Activated T-helper 17 cell treated with anti-CD3 and anti-CD28 coated beads, Interleukin-2, amount 50 U/mL, for 72 hours (primary cell): ENCODE measurements at regions not wholly inside any gene's neighbourhood (a gene's known extent, or its start where the extent isn't known, plus 50 kb on each side); places are given as distances from the start of the nearest gene placed in this dataset.

Experiments
- ATAC-seq: fragments of 150-1000 bp; cut with Tn5 transposase; replicated peaks from 2 replicates; pipeline ENCODE4 v1.10.0; 2021; ENCODE audit warnings: mild to moderate bottlenecking, moderate library complexity
- H3K27ac Mint-ChIP-seq: one replicate; pipeline ENCODE4 v1.8.0; 2022; ENCODE audit warnings: mixed read lengths
- H3K27me3 Mint-ChIP-seq: one replicate; pipeline ENCODE4 v1.8.0; 2022; ENCODE audit warnings: mixed read lengths
- H3K36me3 Mint-ChIP-seq: one replicate; pipeline ENCODE4 v1.8.0; 2022; ENCODE audit warnings: low read depth, mild to moderate bottlenecking, mixed read lengths
- H3K4me1 Mint-ChIP-seq: one replicate; pipeline ENCODE4 v1.8.0; 2022; ENCODE audit warnings: mixed read lengths
- H3K4me3 Mint-ChIP-seq: one replicate; pipeline ENCODE4 v1.8.0; 2022; ENCODE audit warnings: mild to moderate bottlenecking, mixed read lengths
- H3K9me3 Mint-ChIP-seq: one replicate; pipeline ENCODE4 v1.8.0; 2022; ENCODE audit warnings: mixed read lengths

GRCh38 chr2:226064932-226065570, 665.5 kb downstream of the NYAP2 start:
- no peaks in the 10 kb centered on the region for H3K27me3 Mint-ChIP-seq
- H3K9me3 Mint-ChIP-seq, result no peaks in the 10 kb centered on the region
- H3K36me3 Mint-ChIP-seq, result no peaks in the 10 kb centered on the region
- ATAC-seq, result no peak
- no peaks in the 10 kb centered on the region for H3K4me1 Mint-ChIP-seq
- no peak overlapping the region for H3K27ac Mint-ChIP-seq
- no peak overlapping the region for H3K4me3 Mint-ChIP-seq

GRCh38 chr2:226063704-226064440, 664.4 kb downstream of the NYAP2 start:
- Mint-ChIP-seq H3K4me1 (no peaks in the 10 kb centered on the region), H3K4me3 (no peak overlapping the region), H3K36me3 (no peaks in the 10 kb centered on the region), H3K9me3 (no peaks in the 10 kb centered on the region), H3K27me3 (no peaks in the 10 kb centered on the region), H3K27ac (no peak overlapping the region)
- no peak for ATAC-seq

GRCh38 chr2:226059961-226060627, 660.6 kb downstream of the NYAP2 start:
- Mint-ChIP-seq H3K27me3 (no peaks in the 10 kb centered on the region), H3K4me3 (no peak overlapping the region), H3K27ac (no peak overlapping the region), H3K9me3 (no peaks in the 10 kb centered on the region), H3K36me3 (no peaks in the 10 kb centered on the region), H3K4me1 (no peaks in the 10 kb centered on the region)
- ATAC-seq, result no peak

DNA sequence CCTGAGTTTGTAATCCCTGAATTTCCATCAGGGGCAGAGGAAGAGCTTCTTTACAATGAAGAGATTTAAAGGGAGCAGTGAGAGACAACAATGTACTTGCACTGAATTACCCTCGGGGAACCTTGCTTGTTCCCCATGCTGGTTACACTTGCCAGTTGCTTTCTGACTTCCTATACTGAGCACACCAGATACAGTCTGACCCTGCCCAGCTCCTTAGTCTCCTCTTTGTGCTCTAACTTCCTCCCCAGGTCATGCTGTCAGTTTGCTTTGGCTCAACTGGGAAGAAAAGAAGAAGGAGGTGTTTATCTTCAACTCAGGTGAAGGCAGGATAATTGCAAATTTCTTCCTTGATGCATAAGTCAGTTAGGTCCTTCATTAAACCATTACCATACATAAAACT, 658.4 kb downstream of the NYAP2 start:
- H3K9me3 Mint-ChIP-seq, result no peaks in the 10 kb centered on the region
- H3K4me3 Mint-ChIP-seq, result no peak overlapping the region
- no peak overlapping the region for H3K27ac Mint-ChIP-seq
- ATAC-seq, result no peak
- no peaks in the 10 kb centered on the region for H3K36me3 Mint-ChIP-seq
- peaks cover 1% of the 10 kb centered on the region for H3K4me1 Mint-ChIP-seq
- H3K27me3 Mint-ChIP-seq, result no peaks in the 10 kb centered on the region

DNA sequence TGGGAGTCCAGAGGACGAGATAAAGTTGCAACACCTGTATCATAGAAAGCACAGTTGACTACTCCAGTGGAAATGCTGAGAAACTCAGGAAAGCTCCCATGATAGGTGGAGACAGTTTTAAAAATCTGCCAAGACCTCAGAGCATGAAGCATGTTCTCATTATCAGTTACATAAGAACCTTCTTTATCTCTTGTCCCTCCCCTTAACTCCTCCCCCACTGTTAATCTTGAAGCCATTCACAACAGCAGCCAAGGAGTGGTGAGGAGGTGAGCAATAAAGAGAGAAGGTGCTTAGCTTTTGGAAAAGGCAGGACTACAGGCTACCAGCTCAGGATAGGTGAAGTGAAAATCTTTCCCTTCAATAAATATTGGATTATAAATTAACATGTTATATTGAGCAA, 657.9 kb downstream of the NYAP2 start:
- Mint-ChIP-seq H3K4me1 (peaks cover 5% of the 10 kb centered on the region), H3K36me3 (no peaks in the 10 kb centered on the region), H3K4me3 (no peak overlapping the region), H3K27ac (no peak overlapping the region), H3K9me3 (no peaks in the 10 kb centered on the region), H3K27me3 (no peaks in the 10 kb centered on the region)
- no peak for ATAC-seq

DNA sequence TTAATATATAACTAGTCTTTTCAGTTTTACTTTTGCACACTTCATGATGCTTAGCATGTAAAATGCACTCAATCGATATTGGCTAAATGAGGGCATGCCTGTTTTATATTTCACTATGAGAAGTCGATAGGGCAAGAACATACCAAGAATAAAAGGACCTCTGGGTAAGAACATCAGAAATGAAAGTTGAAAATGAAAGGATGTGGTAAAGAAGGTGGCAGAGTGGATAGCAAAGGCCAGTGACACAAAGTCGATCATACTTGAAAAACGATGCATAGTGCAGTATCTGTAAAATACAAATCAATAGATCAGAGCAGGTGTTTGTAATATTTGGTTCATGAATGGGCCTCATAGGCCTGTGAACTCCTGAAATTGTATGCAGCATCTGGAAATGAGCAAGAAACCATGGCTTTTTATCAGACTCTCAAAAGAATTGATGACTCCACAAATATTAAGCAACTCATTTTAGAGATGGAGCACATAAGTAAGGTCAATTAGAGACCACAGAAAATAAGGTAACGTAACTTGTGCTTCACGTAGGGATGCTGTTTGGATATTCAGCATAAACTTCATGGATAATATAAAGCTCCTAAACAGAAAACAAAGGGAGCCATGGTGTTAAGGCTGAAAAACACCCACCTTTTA, 653.4 kb downstream of the NYAP2 start:
- Mint-ChIP-seq H3K27me3 (peaks cover 3% of the 10 kb centered on the region), H3K27ac (no peak overlapping the region), H3K9me3 (no peaks in the 10 kb centered on the region), H3K4me1 (peaks cover 5% of the 10 kb centered on the region), H3K4me3 (no peak overlapping the region), H3K36me3 (no peaks in the 10 kb centered on the region)
- ATAC-seq, result no peak

- no peaks in the 10 kb centered on the region for H3K9me3 Mint-ChIP-seq
- ATAC-seq, result no peak
- no peaks in the 10 kb centered on the region for H3K36me3 Mint-ChIP-seq
- no peak overlapping the region for H3K27ac Mint-ChIP-seq
- H3K4me3 Mint-ChIP-seq, result no peak overlapping the region
- H3K4me1 Mint-ChIP-seq, result peaks cover 5% of the 10 kb centered on the region
- peaks cover 3% of the 10 kb centered on the region for H3K27me3 Mint-ChIP-seq
These were observed 651.3 kb downstream of the NYAP2 start for GRCh38 chr2:226050822-226051221.

GRCh38 chr2:226048611-226049010, 649.1 kb downstream of the NYAP2 start:
- Mint-ChIP-seq H3K36me3 (no peaks in the 10 kb centered on the region), H3K4me3 (no peak overlapping the region), H3K4me1 (peaks cover 5% of the 10 kb centered on the region), H3K27me3 (peaks cover 7% of the 10 kb centered on the region), H3K9me3 (no peaks in the 10 kb centered on the region), H3K27ac (no peak overlapping the region)
- no peak for ATAC-seq

GRCh38 chr2:226045080-226045479, 645.6 kb downstream of the NYAP2 start:
- H3K4me3 Mint-ChIP-seq, result no peak overlapping the region
- no peaks in the 10 kb centered on the region for H3K36me3 Mint-ChIP-seq
- H3K27me3 Mint-ChIP-seq, result peaks cover 14% of the 10 kb centered on the region
- H3K27ac Mint-ChIP-seq, result no peak overlapping the region
- H3K9me3 Mint-ChIP-seq, result no peaks in the 10 kb centered on the region
- H3K4me1 Mint-ChIP-seq, result no peaks in the 10 kb centered on the region
- ATAC-seq, result no peak

DNA sequence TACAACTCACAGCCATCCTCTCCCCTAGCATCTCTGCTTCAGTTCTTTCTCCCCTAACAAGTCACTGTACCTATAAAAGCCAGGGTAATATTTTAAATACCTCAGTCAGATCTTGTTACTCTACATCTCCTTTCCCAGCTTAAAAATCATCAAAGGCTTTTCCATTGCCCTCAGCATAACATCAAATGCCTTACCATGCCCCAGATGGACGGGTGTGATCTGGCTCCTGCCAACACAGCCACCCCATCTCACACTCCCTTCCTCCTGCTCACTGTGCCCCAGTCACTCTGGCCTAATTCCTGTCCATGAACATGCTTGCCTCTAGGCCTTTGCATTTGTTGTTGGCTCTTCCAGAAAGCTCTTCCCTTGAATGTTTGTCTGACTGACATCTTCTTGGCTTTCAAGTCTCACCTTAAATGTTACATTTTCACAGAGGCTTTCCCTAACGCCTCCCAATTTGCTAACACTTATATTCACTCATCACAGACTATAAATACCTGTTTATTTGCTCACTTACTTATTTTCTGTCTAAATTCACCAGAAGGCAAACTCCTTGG, 640.9 kb downstream of the NYAP2 start:
- H3K4me1 Mint-ChIP-seq, result no peaks in the 10 kb centered on the region
- no peak overlapping the region for H3K4me3 Mint-ChIP-seq
- no peak for ATAC-seq
- no peak overlapping the region for H3K27ac Mint-ChIP-seq
- peaks cover 14% of the 10 kb centered on the region for H3K27me3 Mint-ChIP-seq
- no peaks in the 10 kb centered on the region for H3K9me3 Mint-ChIP-seq
- no peaks in the 10 kb centered on the region for H3K36me3 Mint-ChIP-seq

- ATAC-seq, result no peak
- Mint-ChIP-seq H3K27me3 (peaks cover 19% of the 10 kb centered on the region), H3K4me3 (no peak overlapping the region), H3K27ac (no peak overlapping the region), H3K4me1 (no peaks in the 10 kb centered on the region), H3K36me3 (no peaks in the 10 kb centered on the region), H3K9me3 (no peaks in the 10 kb centered on the region)
These were observed 638.0 kb downstream of the NYAP2 start for GRCh38 chr2:226037526-226037925.

- peak; percentile 53 for ATAC-seq
- Mint-ChIP-seq H3K4me1 (peaks cover 6% of the 10 kb centered on the region), H3K27me3 (peaks cover 42% of the 10 kb centered on the region), H3K9me3 (no peaks in the 10 kb centered on the region), H3K27ac (no peak overlapping the region), H3K36me3 (no peaks in the 10 kb centered on the region), H3K4me3 (peak overlapping the region; percentile 63)
These were observed 632.4 kb downstream of the NYAP2 start for GRCh38 chr2:226031647-226032501.

- no peaks in the 10 kb centered on the region for H3K9me3 Mint-ChIP-seq
- peaks cover 40% of the 10 kb centered on the region for H3K27me3 Mint-ChIP-seq
- no peak overlapping the region for H3K27ac Mint-ChIP-seq
- ATAC-seq, result peak; percentile 52
- peaks cover 6% of the 10 kb centered on the region for H3K4me1 Mint-ChIP-seq
- H3K36me3 Mint-ChIP-seq, result no peaks in the 10 kb centered on the region
- peak overlapping the region; percentile 63 for H3K4me3 Mint-ChIP-seq
These were observed 631.5 kb downstream of the NYAP2 start for GRCh38 chr2:226030788-226031646.
